AG08396 (cell line): ENCODE measurements at regions not wholly inside any gene's neighbourhood (a gene's known extent, or its start where the extent isn't known, plus 50 kb on each side); places are given as distances from the start of the nearest gene placed in this dataset.
"Not testable (repeated sequence)": the region's sequence is repeated elsewhere in the genome, so short reads cannot be mapped to it uniquely, and the experiment has no call there.

Source experiments
- DNase-seq: peaks from one replicate; pipeline ENCODE4 v3.0.0; 2012; ENCODE audit warnings: low spot score, mixed read lengths

GRCh38 chr2:7683708-7684107 is 766.5 kb downstream of the RNF144A start:
- no peak for DNase-seq

GRCh38 chr2:7685342-7686015 is 768.3 kb downstream of the RNF144A start:
- no peak for DNase-seq

GRCh38 chr2:7686016-7686385 is 768.8 kb downstream of the RNF144A start:
- no peak for DNase-seq

- DNase-seq, result no peak
Observed at GRCh38 chr2:7691961-7692656, 774.9 kb downstream of the RNF144A start.

- peak; percentile 49 for DNase-seq
Observed at GRCh38 chr2:7692657-7693161, 775.5 kb downstream of the RNF144A start.

GRCh38 chr2:7693246-7694075 is 776.2 kb downstream of the RNF144A start:
- no peak for DNase-seq

GRCh38 chr2:7694076-7694985 is 777.1 kb downstream of the RNF144A start:
- DNase-seq, result no peak

DNA sequence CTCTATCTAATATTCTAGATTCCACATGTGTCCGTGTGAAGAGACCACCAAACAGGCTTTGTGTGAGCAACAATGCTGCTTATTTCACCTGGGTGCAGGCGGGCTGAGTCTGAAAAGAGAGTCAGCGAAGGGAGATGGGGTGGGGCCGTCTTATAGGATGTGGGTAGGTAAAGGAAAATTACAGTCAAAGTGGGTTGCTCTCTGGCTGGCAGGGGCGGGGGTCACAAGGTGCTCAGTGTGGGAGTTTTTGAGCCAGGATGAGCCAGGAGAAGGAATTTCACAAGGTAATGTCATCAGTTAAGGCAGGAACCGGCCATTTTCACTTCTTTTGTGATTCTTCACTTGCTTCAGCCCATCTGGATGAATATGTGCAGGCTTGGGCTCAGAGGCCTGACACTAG is 779.3 kb downstream of the RNF144A start:
- not testable (repeated sequence) for DNase-seq

GRCh38 chr2:7697052-7697451 is 779.8 kb downstream of the RNF144A start:
- no peak for DNase-seq

DNA sequence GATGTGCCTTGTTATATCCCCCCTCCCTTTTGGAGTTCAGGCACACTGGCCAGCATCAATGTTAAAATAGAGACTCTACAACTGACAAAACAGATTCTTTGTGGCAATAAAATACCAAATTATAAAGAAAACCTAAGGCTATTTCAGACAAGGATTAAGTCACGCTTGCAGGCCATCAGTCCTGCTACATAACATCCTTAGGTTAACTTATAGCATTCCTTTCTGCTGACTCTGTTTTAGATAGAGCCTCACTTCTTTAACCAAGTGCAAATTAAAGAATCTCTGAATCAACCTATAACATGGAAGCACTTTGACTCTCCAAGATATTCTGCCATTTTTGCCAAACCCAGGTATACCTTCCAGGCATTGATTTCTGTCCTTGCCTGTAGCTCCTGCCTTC is 784.6 kb downstream of the RNF144A start:
- no peak for DNase-seq

DNA sequence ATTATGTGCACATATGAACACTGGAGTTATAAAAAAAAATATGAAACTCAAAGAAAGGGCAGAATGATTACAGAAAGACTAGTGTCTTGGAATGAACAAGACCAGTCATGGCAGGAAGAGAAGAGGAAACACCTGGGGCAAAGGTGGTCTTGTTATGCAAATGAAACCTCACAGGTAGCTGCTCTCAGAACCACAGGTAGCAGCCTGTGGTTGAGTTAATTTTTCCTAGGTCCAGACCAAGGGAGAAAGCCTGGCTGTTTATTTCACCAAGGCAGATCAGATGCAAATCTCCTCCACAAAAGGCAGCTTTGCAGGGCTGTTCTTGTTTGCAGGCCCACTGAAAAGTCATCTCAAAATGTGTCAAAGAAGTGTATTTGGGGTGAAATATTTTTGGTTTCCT is 785.8 kb downstream of the RNF144A start:
- no peak for DNase-seq

DNA sequence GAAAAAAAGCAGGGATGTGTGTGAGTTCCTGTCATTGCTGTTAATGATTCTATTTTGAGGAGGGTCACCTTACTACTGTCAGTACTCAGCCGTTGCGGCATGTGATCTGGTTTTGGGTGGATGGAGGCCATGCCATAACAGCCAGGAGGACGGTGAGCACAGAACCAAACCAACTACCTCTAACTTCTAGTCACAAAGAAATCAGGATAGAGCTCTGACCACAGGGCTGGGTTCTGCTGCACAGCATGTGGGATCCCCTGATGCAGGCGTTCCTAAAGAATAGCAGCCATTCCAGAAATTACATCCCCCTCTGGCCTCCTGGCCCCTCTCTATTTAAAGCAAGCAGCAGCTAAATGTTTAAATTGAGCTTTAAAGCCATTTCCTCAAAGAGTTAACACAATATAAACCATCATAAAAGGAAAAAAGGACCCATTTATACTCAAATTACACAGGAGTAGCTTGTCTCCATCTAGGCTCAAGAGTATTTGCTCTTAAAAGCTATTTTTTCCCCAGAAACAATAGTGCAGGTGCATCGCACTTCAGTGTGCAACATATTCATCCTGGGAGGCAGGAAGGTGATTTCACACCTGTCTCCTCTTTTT is 786.4 kb downstream of the RNF144A start:
- DNase-seq, result no peak

DNA sequence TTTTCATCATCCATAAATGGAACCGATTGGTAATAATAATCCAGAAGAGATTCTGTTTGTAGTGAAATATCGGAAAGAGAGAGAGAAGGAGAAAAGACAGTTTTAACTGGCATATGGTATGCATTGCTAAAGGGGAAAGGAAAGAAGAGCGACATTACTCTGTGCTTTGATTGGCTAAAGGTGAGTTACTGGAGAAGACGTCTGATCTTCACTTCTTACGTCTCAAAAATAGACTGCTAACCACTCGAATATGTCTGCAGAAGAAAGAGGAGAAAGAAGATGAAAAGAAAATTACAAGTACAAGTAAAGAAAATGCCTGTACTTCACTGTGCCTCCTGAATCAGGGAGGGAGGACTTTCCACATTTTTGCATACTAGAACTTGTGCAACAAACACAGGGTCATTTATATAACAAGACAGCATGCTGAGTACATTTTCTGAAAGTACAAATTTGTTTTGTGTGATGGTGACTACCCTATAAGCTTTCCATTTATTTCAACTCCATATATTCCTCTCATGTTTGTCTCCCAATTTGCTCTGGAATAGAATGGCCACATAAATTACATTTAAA is 787.2 kb downstream of the RNF144A start:
- no peak for DNase-seq

DNA sequence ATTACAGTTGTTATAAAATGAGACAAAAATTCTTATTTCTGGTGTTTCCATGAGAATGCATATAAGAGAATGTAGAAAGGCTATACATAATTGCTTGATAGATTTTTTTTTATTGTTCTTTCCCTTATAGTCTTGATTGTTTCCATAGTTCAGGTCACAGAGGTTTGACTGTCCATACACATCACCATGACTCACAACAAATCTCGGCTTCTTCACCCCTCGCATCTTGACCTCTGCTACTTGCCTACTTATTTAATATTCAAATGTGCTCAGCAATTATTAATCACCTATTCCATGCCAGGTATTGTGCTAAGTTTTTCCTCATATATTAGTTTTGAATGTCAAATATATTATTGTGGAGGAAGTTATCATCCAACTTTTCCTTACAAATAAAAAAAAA is 789.6 kb downstream of the RNF144A start:
- DNase-seq, result no peak

DNA sequence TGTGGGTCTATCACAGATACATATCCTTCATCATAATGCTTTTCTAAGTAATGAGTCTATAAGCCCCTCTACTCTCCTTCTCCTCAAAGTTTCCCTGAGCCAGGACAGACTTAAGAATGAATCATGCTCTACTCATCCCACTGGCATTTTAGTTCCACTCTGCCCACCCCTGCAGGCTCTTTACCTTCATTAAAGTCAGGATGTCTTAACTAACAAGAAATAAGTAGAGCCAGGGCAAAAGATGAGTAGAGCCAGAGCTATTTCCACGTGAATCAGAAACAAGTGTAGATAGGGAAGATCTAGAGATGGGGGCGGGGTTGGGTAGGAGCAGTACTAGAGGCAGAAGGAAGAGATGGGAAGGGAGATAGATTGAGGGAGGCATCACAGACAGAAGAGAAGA is 790.5 kb downstream of the RNF144A start:
- DNase-seq, result no peak

- DNase-seq, result no peak
Observed at GRCh38 chr2:7709907-7710306, 792.7 kb downstream of the RNF144A start.

- DNase-seq, result no peak
Observed at GRCh38 chr2:7711167-7711566, 794.0 kb downstream of the RNF144A start.

DNA sequence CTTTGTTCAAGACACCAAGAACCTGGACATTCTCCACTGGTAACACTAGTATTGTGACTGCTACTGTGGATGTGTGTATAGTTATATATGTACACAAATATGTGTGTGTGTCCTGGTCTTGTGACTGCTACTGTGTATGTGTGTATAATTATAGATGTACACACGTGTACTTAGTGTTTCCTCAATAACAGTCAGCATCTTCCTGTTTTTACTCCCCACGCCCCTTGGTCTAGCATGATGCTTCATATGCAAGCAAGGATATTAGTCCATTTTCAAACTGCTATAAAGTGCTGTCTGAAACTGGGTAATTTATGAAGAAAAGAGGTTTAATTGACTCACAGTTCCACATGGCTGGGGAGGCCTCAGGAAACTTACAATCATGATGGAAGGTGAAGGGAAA is 802.7 kb downstream of the RNF144A start:
- DNase-seq, result no peak

DNA sequence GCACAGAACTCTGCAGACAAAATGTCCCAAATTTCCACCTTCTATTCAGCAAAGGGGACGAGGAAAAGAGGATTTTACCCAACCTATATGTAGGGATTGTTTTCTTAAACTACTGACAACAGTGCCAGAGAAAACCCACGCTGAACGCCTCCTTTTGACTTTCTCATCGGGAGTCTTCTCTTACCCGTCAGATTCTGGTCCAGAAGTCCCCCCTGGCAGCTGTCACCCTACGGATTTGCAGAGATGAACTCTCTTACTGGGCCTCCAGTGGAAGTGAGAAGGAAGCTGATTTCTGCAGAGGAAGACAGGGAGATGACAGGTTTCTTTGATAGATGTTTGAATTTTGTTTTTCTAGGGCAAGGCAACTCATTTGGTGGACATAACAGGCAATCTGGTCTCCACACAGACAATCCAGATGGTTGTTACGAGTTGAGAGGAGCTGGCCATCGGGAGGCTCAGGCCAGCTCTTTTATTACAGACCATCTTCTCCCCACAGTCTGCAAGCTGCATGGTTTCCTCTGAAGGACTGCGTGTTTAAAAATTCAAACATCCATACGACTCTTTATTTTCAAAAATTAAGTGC is 804.3 kb downstream of the RNF144A start:
- DNase-seq, result no peak

GRCh38 chr2:7722212-7722910 is 805.1 kb downstream of the RNF144A start:
- no peak for DNase-seq
